ENCODE measurements at regions not wholly inside any gene's neighbourhood (a gene's known extent, or its start where the extent isn't known, plus 50 kb on each side); places are given as distances from the start of the nearest gene placed in this dataset.

- H3K9me3 ChIP-seq, result no peaks in the 10 kb centered on the region
- H3K36me3 ChIP-seq, result no peaks in the 10 kb centered on the region
- H3K4me1 ChIP-seq, result peaks cover 0 to 5% (median 0%) of the 10 kb centered on the region in 4 donors
- H3K4me3 ChIP-seq, result no peak overlapping the region
- H3K27me3 ChIP-seq, result no peaks in the 10 kb centered on the region
- WGBS, 2 donors, result 93% methylated on average over 3 of the region's 3 CpGs
- no peak for ATAC-seq (ENCODE audit: low FRiP score in 2 of 2)
- TF ChIP-seq, protein P1, sequence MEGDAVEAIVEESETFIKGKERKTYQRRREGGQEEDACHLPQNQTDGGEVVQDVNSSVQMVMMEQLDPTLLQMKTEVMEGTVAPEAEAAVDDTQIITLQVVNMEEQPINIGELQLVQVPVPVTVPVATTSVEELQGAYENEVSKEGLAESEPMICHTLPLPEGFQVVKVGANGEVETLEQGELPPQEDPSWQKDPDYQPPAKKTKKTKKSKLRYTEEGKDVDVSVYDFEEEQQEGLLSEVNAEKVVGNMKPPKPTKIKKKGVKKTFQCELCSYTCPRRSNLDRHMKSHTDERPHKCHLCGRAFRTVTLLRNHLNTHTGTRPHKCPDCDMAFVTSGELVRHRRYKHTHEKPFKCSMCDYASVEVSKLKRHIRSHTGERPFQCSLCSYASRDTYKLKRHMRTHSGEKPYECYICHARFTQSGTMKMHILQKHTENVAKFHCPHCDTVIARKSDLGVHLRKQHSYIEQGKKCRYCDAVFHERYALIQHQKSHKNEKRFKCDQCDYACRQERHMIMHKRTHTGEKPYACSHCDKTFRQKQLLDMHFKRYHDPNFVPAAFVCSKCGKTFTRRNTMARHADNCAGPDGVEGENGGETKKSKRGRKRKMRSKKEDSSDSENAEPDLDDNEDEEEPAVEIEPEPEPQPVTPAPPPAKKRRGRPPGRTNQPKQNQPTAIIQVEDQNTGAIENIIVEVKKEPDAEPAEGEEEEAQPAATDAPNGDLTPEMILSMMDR (IDR thresholded peaks at IDR 0.05), result no peak
- TF ChIP-seq POLR2AphosphoS5 (IDR thresholded peaks at IDR 0.05), result no peak
- TF ChIP-seq POLR2A (IDR thresholded peaks at IDR 0.05), result no peak
- no peak for TF ChIP-seq EP300 (IDR thresholded peaks at IDR 0.05)
- DNase-seq, result no peak
- no peak overlapping the region for H3K27ac ChIP-seq
These were observed 87.8 kb upstream of the TMEM17 start for GRCh38 chr2:62593825-62594224.

- Histone ChIP-seq H3K4me3 (no peak overlapping the region), H3K9me3 (no peaks in the 10 kb centered on the region), H3K36me3 (no peaks in the 10 kb centered on the region), H3K4me1 (peaks cover 0 to 3% (median 0%) of the 10 kb centered on the region in 4 donors), H3K27ac (no peak overlapping the region), H3K27me3 (no peaks in the 10 kb centered on the region)
- 78 to 80% methylated on average over 1 of the region's 1 CpG for WGBS, 2 donors
- no peak for DNase-seq
- no peak for ATAC-seq (ENCODE audit: low FRiP score in 2 of 2)
- TF ChIP-seq EP300 (IDR thresholded peaks at IDR 0.05) (no peak), POLR2A (IDR thresholded peaks at IDR 0.05) (no peak), POLR2AphosphoS5 (IDR thresholded peaks at IDR 0.05) (no peak)
- TF ChIP-seq, protein P1 (IDR thresholded peaks at IDR 0.05), result no peak
These were observed 85.5 kb upstream of the TMEM17 start for GRCh38 chr2:62591491-62591890.

DNA sequence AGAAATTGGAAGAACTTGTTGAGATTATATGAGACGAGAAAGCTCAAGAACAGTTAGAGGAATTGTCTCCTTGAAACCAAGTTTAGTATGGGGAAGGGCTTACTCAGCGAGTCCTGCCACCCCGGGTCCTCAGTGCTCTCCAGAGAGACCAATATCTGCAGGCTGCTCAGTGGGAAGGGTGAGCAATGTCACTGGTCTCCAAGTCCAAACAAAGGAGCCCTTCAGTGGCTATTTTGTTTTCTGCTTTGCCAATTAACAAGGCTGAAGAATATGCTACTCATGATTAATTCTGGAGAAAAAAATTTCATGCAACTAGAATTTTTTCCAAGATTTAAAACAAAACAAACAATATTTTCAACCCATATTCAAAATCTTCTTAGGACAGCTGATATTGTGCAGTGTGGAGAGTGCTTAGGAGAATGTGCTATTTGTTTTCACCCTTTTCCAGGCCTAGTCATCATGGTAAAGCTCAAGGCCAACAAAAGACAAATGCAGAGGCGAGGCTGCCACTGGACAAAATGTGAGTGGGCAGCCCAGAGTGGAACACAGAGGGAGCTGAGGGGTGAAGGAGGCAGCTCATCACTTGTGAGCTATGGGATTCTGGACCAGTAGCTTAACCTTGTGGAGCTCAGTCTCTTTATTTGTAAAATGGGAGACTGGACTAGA, 83.8 kb upstream of the TMEM17 start:
- ATAC-seq (ENCODE audit: low FRiP score in 2 of 2) (no peak), DNase-seq (no peak)
- WGBS, 2 donors, result 74 to 80% methylated on average over 4 of the region's 4 CpGs
- H3K36me3 ChIP-seq, result no peaks in the 10 kb centered on the region
- H3K4me1 ChIP-seq, result no peaks in the 10 kb centered on the region
- TF ChIP-seq POLR2A (IDR thresholded peaks at IDR 0.05) (no peak), EP300 (IDR thresholded peaks at IDR 0.05) (no peak), POLR2AphosphoS5 (IDR thresholded peaks at IDR 0.05) (no peak)
- TF ChIP-seq, protein P1 (IDR thresholded peaks at IDR 0.05), result no peak
- H3K4me3 ChIP-seq, result no peak overlapping the region
- no peaks in the 10 kb centered on the region for H3K9me3 ChIP-seq
- H3K27me3 ChIP-seq, result no peaks in the 10 kb centered on the region
- H3K27ac ChIP-seq, result no peak overlapping the region

DNA sequence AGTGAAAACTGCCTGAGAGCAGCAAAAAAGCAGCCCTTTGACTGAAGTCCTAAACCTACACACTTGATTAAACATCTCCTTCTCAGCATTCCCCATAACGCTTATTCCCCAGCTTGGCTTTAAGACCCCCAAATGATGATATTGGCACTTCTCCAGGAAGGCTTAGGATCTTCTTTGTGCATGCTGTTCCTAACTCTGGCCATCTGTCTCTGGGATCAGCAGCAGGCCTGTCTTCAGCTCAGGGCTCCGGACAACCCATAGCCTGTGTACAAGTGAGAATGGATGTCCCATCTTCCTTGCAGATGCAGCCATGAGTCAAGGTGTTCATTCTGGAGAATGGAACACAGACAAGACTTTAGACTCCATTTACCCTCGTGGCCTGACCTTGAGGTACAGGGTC, 81.6 kb upstream of the TMEM17 start:
- no peak for TF ChIP-seq EP300 (IDR thresholded peaks at IDR 0.05)
- TF ChIP-seq POLR2A (IDR thresholded peaks at IDR 0.05), result no peak
- TF ChIP-seq, protein P1 (IDR thresholded peaks at IDR 0.05), result no peak
- no peak for TF ChIP-seq POLR2AphosphoS5 (IDR thresholded peaks at IDR 0.05)
- Histone ChIP-seq H3K4me3 (no peak overlapping the region), H3K9me3 (no peaks in the 10 kb centered on the region), H3K4me1 (no peaks in the 10 kb centered on the region), H3K36me3 (no peaks in the 10 kb centered on the region), H3K27ac (no peak overlapping the region), H3K27me3 (no peaks in the 10 kb centered on the region)
- DNase-seq, result no peak
- 74 to 79% methylated on average over 3 of the region's 3 CpGs for WGBS, 2 donors
- ATAC-seq (ENCODE audit: low FRiP score in 2 of 2), result no peak

DNA sequence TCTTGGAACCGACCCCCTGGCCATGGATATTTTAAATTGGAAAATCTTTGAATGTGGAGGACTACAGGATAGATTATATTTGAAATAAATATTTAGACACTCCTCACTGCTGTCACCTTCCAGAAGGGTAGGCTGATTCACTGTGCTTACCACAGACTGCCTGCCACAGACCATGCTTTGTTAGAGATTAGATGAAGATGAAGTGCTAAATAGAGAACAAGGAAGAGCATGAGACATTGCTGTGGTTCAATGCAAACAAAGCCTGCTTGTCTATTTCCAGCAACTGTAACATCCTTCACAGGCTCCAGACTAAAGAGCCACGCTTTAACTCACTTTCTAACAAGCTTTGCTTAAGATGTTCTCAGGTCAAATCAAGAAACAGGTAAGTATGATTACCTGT, 81.0 kb upstream of the TMEM17 start:
- Histone ChIP-seq H3K27me3 (no peaks in the 10 kb centered on the region), H3K36me3 (no peaks in the 10 kb centered on the region), H3K4me3 (no peak overlapping the region), H3K9me3 (no peaks in the 10 kb centered on the region), H3K27ac (no peak overlapping the region), H3K4me1 (no peaks in the 10 kb centered on the region)
- DNase-seq (no peak), ATAC-seq (ENCODE audit: low FRiP score in 2 of 2) (no peak)
- WGBS, 2 donors, result 80 to 94% methylated on average over 2 of the region's 2 CpGs
- no peak for TF ChIP-seq POLR2AphosphoS5 (IDR thresholded peaks at IDR 0.05)
- TF ChIP-seq EP300 (IDR thresholded peaks at IDR 0.05), result no peak
- TF ChIP-seq, protein P1 (IDR thresholded peaks at IDR 0.05), result no peak
- no peak for TF ChIP-seq POLR2A (IDR thresholded peaks at IDR 0.05)
